Prostate gland (tissue), 2 donors: ENCODE measurements at regions not wholly inside any gene's neighbourhood (a gene's known extent, or its start where the extent isn't known, plus 50 kb on each side); places are given as distances from the start of the nearest gene placed in this dataset.
"Not testable (repeated sequence)": the region's sequence is repeated elsewhere in the genome, so short reads cannot be mapped to it uniquely, and the experiment has no call there.

Experiments
- DNase-seq: peaks from one replicate; pipeline ENCODE4 v3.0.0-alpha.2; 2019; ENCODE audit warnings: low spot score
- H3K27ac ChIP-seq, 2 donors: fragments of 200-600 bp; sonication (generic); 2 replicates each; pipeline ENCODE4 v1.5.1; 2017 to 2019
- H3K27me3 ChIP-seq: fragments of 200-600 bp; sonication (generic); replicated peaks from 2 replicates; pipeline ENCODE4 v1.5.1; 2019; ENCODE audit not compliant: insufficient read depth
- H3K36me3 ChIP-seq, 2 donors: fragments of 200-600 bp; sonication (generic); 1 replicate in 1 of 2; 2 replicates in 1 of 2; pipeline versions ENCODE4 v1.5.1 to v1.8.1; 2017 to 2019
- H3K4me1 ChIP-seq: fragments of 200-600 bp; sonication (generic); replicated peaks from 2 replicates; pipeline ENCODE4 v1.5.1; 2019
- H3K4me3 ChIP-seq, 2 donors: fragments of 200-600 bp; sonication (generic); 2 replicates each; pipeline ENCODE4 v1.5.1; 2017 to 2019
- H3K9me3 ChIP-seq: fragments of 200-600 bp; sonication (generic); 2 replicates; pipeline ENCODE4 v1.5.1; 2017
- CTCF ChIP-seq, 4 experiments: fragments of 200-600 bp in 2 of 4; fragments of 450-650 bp in 2 of 4; sonication (generic) in 2 of 4; IDR thresholded peaks; 1 replicate in 3 of 4; 2 replicates in 1 of 4; pipeline ENCODE4 v1.5.1; 2016 to 2019; ENCODE audit warnings: antibody characterized with exemption in 4 of 4, mild to moderate bottlenecking in 2 of 4, moderate library complexity in 2 of 4
- POLR2A ChIP-seq: fragments of 450-650 bp; IDR thresholded peaks from one replicate; pipeline ENCODE4 v1.6.1; 2016; ENCODE audit warnings: antibody characterized with exemption, mild to moderate bottlenecking
- POLR2AphosphoS5 ChIP-seq: sonication (generic); formaldehyde crosslinking; IDR thresholded peaks from one replicate; pipeline ENCODE4 v1.6.1; 2017; ENCODE audit warnings: antibody characterized with exemption
- WGBS: methylation state at CpG from one replicate; pipeline ENCODE4 v1.1.5; 2018; 5-methylcytosine and 5-hydroxymethylcytosine counted together
- intact Hi-C: fragments of 100-400 bp; cut with DNase I; formaldehyde crosslinking; loops from one replicate; pipeline ENCODE4 v1.14.2; 2022

- TF ChIP-seq POLR2AphosphoS5 (no peak), CTCF (IDR thresholded peaks at IDR 0.05) (no peak), POLR2A (no peak)
- 22% methylated on average over 3 of the region's 3 CpGs for WGBS
- H3K4me3 ChIP-seq: no peak overlapping the region
- peaks cover 2% of the 10 kb centered on the region for H3K27me3 ChIP-seq
- no peak overlapping the region for H3K27ac ChIP-seq
- H3K36me3 ChIP-seq: no peaks in the 10 kb centered on the region
- intact Hi-C loops: no loop called here
- H3K9me3 ChIP-seq: no peaks in the 10 kb centered on the region
- no peak for DNase-seq
- H3K4me1 ChIP-seq: no peaks in the 10 kb centered on the region
These were observed 70.2 kb upstream of the PDSS1 start for GRCh38 chr10:26627324-26627723.

- WGBS: 73% methylated on average over 2 of the region's 2 CpGs
- intact Hi-C loops: no loop called here
- no peak for TF ChIP-seq POLR2A
- TF ChIP-seq CTCF (IDR thresholded peaks at IDR 0.05): no peak
- no peak for TF ChIP-seq POLR2AphosphoS5
These were observed 69.1 kb upstream of the PDSS1 start for GRCh38 chr10:26628395-26628794.

GRCh38 chr10:26632171-26632570 is 65.3 kb upstream of the PDSS1 start:
- H3K27ac ChIP-seq, DNase-seq, H3K9me3 ChIP-seq, H3K27me3 ChIP-seq, H3K4me1 ChIP-seq, intact Hi-C loops, H3K36me3 ChIP-seq, H3K4me3 ChIP-seq: not testable (repeated sequence)
- WGBS: 93% methylated on average over 3 of the region's 3 CpGs

More at GRCh38 chr10:26628395-26628794, 69.1 kb upstream of the PDSS1 start:
- H3K4me3 ChIP-seq: no peak overlapping the region
- H3K9me3 ChIP-seq: no peaks in the 10 kb centered on the region
- H3K36me3 ChIP-seq: no peaks in the 10 kb centered on the region
- H3K4me1 ChIP-seq: no peaks in the 10 kb centered on the region
- H3K27ac ChIP-seq: no peak overlapping the region
- DNase-seq: no peak
- H3K27me3 ChIP-seq: peaks cover 2% of the 10 kb centered on the region

- H3K27me3 ChIP-seq, H3K27ac ChIP-seq, H3K4me1 ChIP-seq, H3K9me3 ChIP-seq, H3K36me3 ChIP-seq, intact Hi-C loops, DNase-seq, H3K4me3 ChIP-seq: not testable (repeated sequence)
These were observed 63.4 kb upstream of the PDSS1 start for GRCh38 chr10:26634111-26634510.

- no peaks in the 10 kb centered on the region for H3K4me1 ChIP-seq
- WGBS: 82% methylated on average over 19 of the region's 19 CpGs
- intact Hi-C loops: no loop called here
- no peak for DNase-seq
- H3K27me3 ChIP-seq: no peaks in the 10 kb centered on the region
- H3K36me3 ChIP-seq: no peaks in the 10 kb centered on the region
- H3K9me3 ChIP-seq: no peaks in the 10 kb centered on the region
- no peak for TF ChIP-seq POLR2AphosphoS5
- no peak overlapping the region for H3K27ac ChIP-seq
- H3K4me3 ChIP-seq: no peak overlapping the region
These were observed 59.8 kb upstream of the PDSS1 start for GRCh38 chr10:26637521-26638275.

- Histone ChIP-seq H3K27me3 (no peaks in the 10 kb centered on the region), H3K4me3 (no peak overlapping the region), H3K36me3 (no peaks in the 10 kb centered on the region), H3K4me1 (no peaks in the 10 kb centered on the region), H3K27ac (no peak overlapping the region), H3K9me3 (no peaks in the 10 kb centered on the region)
- DNase-seq: no peak
- 94% methylated on average over 10 of the region's 10 CpGs for WGBS
- TF ChIP-seq CTCF (IDR thresholded peaks at IDR 0.05): no peak
- no peak for TF ChIP-seq POLR2AphosphoS5
- no peak for TF ChIP-seq POLR2A
- intact Hi-C loops: no loop called here
These were observed 57.1 kb upstream of the PDSS1 start for GRCh38 chr10:26640391-26640790.
